ENCODE measurements at regions not wholly inside any gene's neighbourhood (a gene's known extent, or its start where the extent isn't known, plus 50 kb on each side); places are given as distances from the start of the nearest gene placed in this dataset.

GRCh38 chr2:146844226-146844990, 1000.4 kb upstream of the ACVR2A start:
- ChIA-PET CTCF (no interaction called here), POLR2A (ENCODE audit: unreplicated experiment) (interaction anchor here (0.6 kb wide), 2 partner anchors 50 to 386 kb away, joined by 3 to 4 read pairs; no protein-coding TSS in a partner anchor)
- no peaks in the 10 kb centered on the region for H3F3A ChIP-seq (ENCODE audit: low read length, unreplicated experiment)
- H3K4me2 ChIP-seq (ENCODE audit: low read length) = peak overlapping the region; percentile 55
- H3K36me3 ChIP-seq (ENCODE audit: low read depth, low read length) = no peaks in the 10 kb centered on the region
- H3K27me3 ChIP-seq (ENCODE audit: low read length) = no peaks in the 10 kb centered on the region
- no peaks in the 10 kb centered on the region for H3K79me2 ChIP-seq (ENCODE audit: low read length)
- ATAC-seq (peak; percentile 88), DNase-seq (peak; percentile 67)
- no peaks in the 10 kb centered on the region for H4K20me1 ChIP-seq (ENCODE audit: low read length)
- H3K9me2 ChIP-seq (replicated peaks; ENCODE audit: low read length) = no peaks in the 10 kb centered on the region
- no peaks in the 10 kb centered on the region for H3K9me3 ChIP-seq (ENCODE audit: low read length)
- BruUV-seq (replicated peaks) = no TSS peak
- H3K9ac ChIP-seq (ENCODE audit: low read length) = peak overlapping the region; percentile 22; the same call in 1 of the 2 replicates
- intact Hi-C loops (cut with micrococcal nuclease) = no loop called here
- H3K27ac ChIP-seq (ENCODE audit: low read length) = peak overlapping the region; percentile 68
- H3K4me1 ChIP-seq (ENCODE audit: insufficient read depth, low read length) = peaks cover 13% of the 10 kb centered on the region; the same call in 1 of the 2 replicates
- TF ChIP-seq, protein P1, sequence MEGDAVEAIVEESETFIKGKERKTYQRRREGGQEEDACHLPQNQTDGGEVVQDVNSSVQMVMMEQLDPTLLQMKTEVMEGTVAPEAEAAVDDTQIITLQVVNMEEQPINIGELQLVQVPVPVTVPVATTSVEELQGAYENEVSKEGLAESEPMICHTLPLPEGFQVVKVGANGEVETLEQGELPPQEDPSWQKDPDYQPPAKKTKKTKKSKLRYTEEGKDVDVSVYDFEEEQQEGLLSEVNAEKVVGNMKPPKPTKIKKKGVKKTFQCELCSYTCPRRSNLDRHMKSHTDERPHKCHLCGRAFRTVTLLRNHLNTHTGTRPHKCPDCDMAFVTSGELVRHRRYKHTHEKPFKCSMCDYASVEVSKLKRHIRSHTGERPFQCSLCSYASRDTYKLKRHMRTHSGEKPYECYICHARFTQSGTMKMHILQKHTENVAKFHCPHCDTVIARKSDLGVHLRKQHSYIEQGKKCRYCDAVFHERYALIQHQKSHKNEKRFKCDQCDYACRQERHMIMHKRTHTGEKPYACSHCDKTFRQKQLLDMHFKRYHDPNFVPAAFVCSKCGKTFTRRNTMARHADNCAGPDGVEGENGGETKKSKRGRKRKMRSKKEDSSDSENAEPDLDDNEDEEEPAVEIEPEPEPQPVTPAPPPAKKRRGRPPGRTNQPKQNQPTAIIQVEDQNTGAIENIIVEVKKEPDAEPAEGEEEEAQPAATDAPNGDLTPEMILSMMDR (conservative IDR thresholded peaks at IDR 0.05; ENCODE audit: low read depth, low read length) = no peak
- TF ChIP-seq EZH2phosphoT487 (IDR thresholded peaks at IDR 0.05; ENCODE audit: borderline replicate concordance, low read length) (no peak), EZH2 (IDR thresholded peaks at IDR 0.05; ENCODE audit: low read length, unreplicated experiment) (no peak)
- H2AFZ ChIP-seq (ENCODE audit: low read length) = peak overlapping the region; percentile 65
- H3K4me3 ChIP-seq (ENCODE audit: low read length) = peak overlapping the region; percentile 25; the same call in 1 of the 2 replicates

GRCh38 chr2:146837857-146838256, 1007.0 kb upstream of the ACVR2A start:
- Histone ChIP-seq H3K4me1 (ENCODE audit: insufficient read depth, low read length) (no peaks in the 10 kb centered on the region), H3K36me3 (ENCODE audit: low read depth, low read length) (no peaks in the 10 kb centered on the region), H3F3A (ENCODE audit: low read length, unreplicated experiment) (no peaks in the 10 kb centered on the region), H4K20me1 (ENCODE audit: low read length) (no peaks in the 10 kb centered on the region), H3K27ac (ENCODE audit: low read length) (no peak overlapping the region), H3K9ac (ENCODE audit: low read length) (no peak overlapping the region), H3K27me3 (ENCODE audit: low read length) (no peaks in the 10 kb centered on the region), H3K4me2 (ENCODE audit: low read length) (no peak overlapping the region), H3K79me2 (ENCODE audit: low read length) (no peaks in the 10 kb centered on the region), H3K4me3 (ENCODE audit: low read length) (no peak overlapping the region), H2AFZ (ENCODE audit: low read length) (no peak overlapping the region), H3K9me3 (ENCODE audit: low read length) (no peaks in the 10 kb centered on the region), H3K9me2 (replicated peaks; ENCODE audit: low read length) (no peaks in the 10 kb centered on the region)
- intact Hi-C loops (cut with micrococcal nuclease) = no loop called here
- POLR2A ChIA-PET (ENCODE audit: unreplicated experiment) = no interaction called here
- ATAC-seq = peak; percentile 97
- peak; percentile 95 for DNase-seq
- TF ChIP-seq, protein P1 (conservative IDR thresholded peaks at IDR 0.05; ENCODE audit: low read depth, low read length) = no peak
- no peak for TF ChIP-seq EZH2 (IDR thresholded peaks at IDR 0.05; ENCODE audit: low read length, unreplicated experiment)
- TF ChIP-seq EZH2phosphoT487 (IDR thresholded peaks at IDR 0.05; ENCODE audit: borderline replicate concordance, low read length) = no peak
- no TSS peak for BruUV-seq (replicated peaks)
- CTCF ChIA-PET = no interaction called here

- Histone ChIP-seq H3K79me2 (ENCODE audit: low read length) (no peaks in the 10 kb centered on the region), H3F3A (ENCODE audit: low read length, unreplicated experiment) (no peaks in the 10 kb centered on the region), H3K27ac (ENCODE audit: low read length) (no peak overlapping the region), H3K4me1 (ENCODE audit: insufficient read depth, low read length) (peaks cover 15% of the 10 kb centered on the region), H2AFZ (ENCODE audit: low read length) (no peak overlapping the region), H3K27me3 (ENCODE audit: low read length) (no peaks in the 10 kb centered on the region), H4K20me1 (ENCODE audit: low read length) (no peaks in the 10 kb centered on the region), H3K4me3 (ENCODE audit: low read length) (no peak overlapping the region), H3K9ac (ENCODE audit: low read length) (no peak overlapping the region), H3K4me2 (ENCODE audit: low read length) (no peak overlapping the region), H3K9me3 (ENCODE audit: low read length) (no peaks in the 10 kb centered on the region), H3K36me3 (ENCODE audit: low read depth, low read length) (no peaks in the 10 kb centered on the region), H3K9me2 (replicated peaks; ENCODE audit: low read length) (no peaks in the 10 kb centered on the region)
- DNase-seq (no peak), ATAC-seq (no peak)
- no TSS peak for BruUV-seq (replicated peaks)
- POLR2A ChIA-PET (ENCODE audit: unreplicated experiment) = no interaction called here
- TF ChIP-seq EZH2 (IDR thresholded peaks at IDR 0.05; ENCODE audit: low read length, unreplicated experiment) (no peak), EZH2phosphoT487 (IDR thresholded peaks at IDR 0.05; ENCODE audit: borderline replicate concordance, low read length) (no peak)
- TF ChIP-seq, protein P1 (conservative IDR thresholded peaks at IDR 0.05; ENCODE audit: low read depth, low read length) = no peak
- CTCF ChIA-PET = no interaction called here
- intact Hi-C loops (cut with micrococcal nuclease) = loop anchor here (10.0 kb wide), 1 partner anchor 168 kb away; no protein-coding TSS in a partner anchor
These were observed 1018.4 kb upstream of the ACVR2A start for GRCh38 chr2:146826388-146826787.

Data from PC-3 (cell line).